ENCODE measurements at regions not wholly inside any gene's neighbourhood (a gene's known extent, or its start where the extent isn't known, plus 50 kb on each side); places are given as distances from the start of the nearest gene placed in this dataset.
"Not testable (repeated sequence)": the region's sequence is repeated elsewhere in the genome, so short reads cannot be mapped to it uniquely, and the experiment has no call there.

DNA sequence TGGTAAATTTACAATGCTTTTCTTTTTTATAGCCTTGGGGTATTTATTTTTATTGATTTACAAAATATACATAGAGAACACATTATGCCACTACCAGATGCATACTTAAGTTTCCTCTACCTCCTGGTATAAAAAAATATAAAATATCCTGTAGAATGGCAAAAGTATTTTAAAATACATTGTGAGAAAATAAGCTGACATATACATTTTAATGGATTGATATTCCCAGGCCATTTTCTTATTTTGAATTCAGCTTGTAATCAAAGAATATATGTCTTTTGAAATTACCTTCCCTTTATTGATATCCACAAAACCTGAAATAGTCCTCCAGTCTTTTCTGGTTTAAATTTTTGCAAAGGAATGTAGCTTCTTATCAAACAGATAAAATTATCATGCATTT is 923.9 kb downstream of the CDH18 start:
- DNase-seq (ENCODE audit: low spot score) = no peak

DNA sequence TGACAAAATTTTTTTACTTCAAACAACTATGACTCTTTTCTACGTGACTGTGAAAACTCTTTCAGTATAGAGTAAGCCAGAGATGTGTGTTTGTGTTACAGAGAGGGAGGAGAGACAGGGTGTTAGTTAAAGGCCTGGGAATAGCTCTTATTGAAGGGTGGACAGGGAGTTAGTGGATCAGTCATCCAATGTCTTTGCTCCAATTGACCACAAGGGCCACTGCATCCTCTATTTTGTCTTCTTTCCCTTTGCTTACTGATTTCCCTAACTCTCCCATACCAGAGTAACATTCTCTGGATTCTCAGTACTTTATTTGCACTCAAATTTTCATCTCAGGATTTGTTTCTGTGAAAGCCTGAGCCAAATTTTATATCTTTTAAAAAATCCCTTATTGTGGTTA is 920.3 kb downstream of the CDH18 start:
- no peak for DNase-seq (ENCODE audit: low spot score)

DNA sequence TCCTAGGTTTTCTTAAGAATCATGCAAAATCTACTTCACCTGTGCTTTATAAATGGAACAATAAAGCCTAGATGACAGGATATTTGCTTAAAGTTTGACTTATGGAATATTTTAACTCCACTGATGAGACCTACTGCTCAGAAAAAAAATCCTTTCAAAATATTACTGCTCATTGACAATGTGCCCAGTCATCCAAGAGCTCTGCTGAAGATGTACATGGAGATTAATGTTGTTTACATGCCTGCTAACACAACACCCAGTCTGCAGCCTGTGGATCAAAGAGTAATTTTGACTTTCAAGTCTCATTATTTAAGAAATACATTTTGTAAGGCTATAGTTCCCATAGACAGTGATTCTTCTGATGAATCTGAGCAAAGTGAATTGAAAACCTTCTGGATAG is 889.6 kb downstream of the CDH18 start:
- no peak for DNase-seq (ENCODE audit: low spot score)

DNA sequence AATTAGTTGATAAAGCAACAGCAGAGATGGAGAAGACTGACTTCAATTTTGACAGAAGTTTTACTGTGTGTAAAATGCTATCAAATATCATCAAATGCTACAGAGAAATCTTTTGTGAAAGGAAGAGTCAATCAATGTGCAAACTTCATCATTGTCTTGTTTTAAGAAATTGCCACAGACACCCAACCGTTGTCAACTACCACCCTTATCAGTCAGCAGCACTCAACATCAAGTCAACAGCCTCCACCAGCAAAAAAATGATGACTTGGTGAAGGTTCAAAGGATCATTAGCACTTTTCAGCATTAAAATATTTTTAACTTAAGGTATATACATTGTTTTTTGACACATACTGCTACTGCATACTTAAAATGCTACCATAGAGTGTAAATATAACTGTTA is 888.8 kb downstream of the CDH18 start:
- DNase-seq (ENCODE audit: low spot score) = no peak

DNA sequence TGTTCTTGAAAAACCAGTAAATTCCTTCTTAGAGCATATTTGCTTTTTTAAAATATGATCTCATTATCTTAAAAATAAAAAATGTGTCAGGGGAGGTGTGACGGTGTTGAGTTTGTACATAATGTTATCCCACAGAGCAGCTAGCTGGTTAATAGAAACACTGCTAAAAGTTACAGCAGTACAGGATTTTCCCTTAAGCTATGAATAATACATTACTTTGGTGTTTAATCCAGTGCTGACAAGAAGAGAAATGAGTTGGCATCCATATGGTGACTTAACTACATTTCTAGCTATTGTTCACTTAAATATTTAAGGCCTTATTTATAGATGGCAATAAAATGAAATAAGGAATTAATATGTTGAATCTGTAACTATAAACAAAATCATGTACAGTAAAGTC is 883.1 kb downstream of the CDH18 start:
- DNase-seq (ENCODE audit: low spot score) = no peak

DNA sequence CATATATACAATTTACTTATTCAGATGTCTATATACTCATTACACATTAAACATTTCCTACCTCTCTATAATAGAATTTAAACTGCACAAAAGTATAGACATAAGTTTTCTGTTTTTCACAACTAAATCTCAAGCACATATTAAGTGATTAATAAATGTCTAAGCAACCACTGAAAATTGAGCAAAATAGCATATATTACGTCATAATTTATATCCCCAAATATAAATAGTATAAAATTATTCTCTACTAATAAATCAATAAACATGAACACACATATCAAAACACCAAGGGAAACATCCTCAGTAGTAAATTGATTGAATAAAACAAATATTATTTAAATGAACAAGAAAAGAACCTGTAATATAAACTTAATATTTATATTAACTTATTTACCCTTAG is 865.1 kb downstream of the CDH18 start:
- DNase-seq (ENCODE audit: low spot score) = no peak

DNA sequence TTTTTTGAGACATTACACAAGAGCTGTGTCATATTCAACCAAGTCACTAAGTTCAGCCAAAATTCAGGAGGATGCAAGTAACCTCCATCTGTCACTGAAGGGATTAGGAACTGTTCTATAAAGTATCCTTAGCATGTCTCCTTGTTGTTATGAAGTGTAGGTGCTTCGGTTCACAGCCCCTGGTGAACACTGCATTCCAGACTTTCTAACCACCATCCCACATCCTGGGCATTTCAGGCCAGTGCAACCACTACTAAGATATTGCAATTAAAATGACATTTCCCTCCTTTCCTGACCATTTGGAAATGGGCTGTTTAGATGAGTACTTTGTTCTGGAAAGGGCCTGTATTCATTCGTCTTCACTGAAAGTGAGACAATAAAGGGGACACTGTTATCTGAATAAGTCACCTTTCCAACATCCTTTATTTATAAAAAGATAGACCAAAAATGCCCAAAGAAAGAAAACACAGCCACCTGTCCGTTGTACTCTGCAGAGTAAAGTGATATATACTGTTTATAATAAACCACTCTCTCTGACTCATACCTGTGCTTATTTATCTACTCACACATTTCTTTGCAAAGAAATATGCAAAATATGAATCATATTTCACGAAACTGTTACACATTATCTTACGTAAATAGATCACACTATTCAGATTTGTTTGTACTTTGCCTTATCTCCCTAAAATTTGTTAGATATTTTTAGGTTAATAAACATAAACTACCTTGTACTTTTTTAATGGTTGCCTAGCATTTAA is 861.9 kb downstream of the CDH18 start:
- no peak for DNase-seq (ENCODE audit: low spot score)

DNA sequence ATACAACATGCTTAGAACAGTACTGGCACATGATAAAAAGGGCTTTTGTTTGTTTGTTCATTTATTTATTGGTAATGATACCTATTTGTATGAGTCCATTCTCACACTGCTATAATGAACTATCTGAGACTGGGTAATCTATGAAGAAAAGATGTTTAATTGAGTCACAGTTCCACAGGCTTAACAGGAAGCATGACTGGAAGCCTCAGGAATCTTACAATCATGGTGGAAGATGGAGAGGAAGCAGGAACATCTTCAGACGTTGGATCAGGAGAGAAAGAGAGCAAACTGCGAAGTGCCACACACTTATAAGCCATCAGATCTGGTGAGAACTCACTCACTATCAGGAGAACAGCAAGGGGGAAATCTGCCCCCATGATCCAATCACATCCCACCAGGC is 847.7 kb downstream of the CDH18 start:
- DNase-seq (ENCODE audit: low spot score) = no peak

DNA sequence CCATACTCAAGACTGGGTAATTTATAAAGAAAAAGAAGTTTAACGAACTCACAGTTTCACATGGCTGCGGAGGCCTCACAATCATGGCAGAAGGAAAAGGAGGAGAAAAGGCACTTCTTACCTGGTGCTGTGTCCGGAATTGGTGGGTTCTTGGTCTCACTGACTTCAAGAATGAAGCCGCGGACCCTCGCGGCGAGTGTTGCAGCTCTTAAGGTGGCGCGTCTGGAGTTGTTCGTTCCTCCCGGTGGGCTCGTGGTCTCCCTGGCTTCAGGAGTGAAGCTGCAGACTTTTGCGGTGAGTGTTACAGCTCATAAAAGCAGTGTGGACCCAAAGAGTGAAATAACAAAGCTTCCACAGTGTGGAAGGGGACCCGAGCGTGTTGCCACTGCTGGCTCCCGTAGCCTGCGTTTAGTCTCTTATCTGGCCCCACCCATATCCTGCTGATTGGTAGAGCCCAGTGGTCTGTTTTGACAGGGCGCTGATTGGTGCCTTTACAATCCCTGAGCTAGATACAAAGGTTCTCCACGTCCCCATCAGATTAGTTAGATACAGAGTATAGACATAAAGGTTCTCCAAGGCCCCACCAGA is 846.0 kb downstream of the CDH18 start:
- DNase-seq (ENCODE audit: low spot score) = not testable (repeated sequence)

DNA sequence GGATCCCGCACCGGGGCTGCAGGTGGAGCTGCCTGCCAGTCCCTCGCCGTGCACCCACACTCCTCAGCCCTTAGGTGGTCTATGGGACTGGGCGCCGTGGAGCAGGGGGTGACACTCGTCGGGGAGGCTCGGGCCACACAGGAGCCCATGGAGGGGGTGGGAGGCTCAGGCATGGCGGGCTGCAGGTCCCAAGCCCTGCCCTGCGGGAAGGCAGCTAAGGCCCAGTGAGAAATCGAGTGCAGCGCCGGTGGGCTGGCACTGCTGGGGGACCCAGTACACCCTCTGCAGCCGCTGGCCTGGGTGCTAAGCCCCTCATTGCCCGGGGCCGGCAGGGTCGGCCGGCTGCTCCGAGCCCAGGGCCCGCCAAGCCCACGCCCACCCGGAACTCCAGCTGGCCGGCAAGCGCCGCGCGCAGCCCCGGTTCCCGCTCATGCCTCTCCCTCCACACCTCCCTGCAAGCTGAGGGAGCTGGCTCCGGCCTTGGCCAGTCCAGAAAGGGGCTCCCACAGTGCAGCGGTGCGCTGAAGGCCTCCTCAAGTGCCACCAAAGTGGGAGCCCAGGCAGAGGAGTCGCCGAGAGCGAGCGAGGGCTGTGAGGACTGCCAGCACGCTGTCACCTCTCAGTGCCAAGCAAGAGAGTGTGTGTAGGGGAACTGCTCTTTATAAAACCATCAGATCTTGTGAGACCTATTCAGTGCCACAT is 845.1 kb downstream of the CDH18 start:
- DNase-seq (ENCODE audit: low spot score) = not testable (repeated sequence)

DNA sequence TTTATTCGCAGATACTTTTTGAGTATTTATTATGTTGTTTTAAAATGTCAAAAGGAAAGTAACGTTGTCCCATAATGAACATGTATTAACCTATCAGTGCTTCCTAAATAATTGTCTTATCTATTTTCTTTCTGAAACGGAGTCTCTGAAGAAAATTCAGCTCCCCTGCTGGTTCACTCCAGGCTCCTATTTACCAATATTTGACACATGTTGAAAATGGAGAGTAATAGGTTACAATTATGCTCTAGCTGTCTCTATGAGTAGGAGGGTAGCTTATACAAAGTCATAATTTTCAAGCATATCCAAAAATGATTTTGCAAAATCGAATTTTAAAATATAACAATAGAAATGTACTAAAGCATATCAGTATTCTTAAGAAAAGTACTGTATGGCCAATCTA is 844.1 kb downstream of the CDH18 start:
- DNase-seq (ENCODE audit: low spot score) = no peak

DNA sequence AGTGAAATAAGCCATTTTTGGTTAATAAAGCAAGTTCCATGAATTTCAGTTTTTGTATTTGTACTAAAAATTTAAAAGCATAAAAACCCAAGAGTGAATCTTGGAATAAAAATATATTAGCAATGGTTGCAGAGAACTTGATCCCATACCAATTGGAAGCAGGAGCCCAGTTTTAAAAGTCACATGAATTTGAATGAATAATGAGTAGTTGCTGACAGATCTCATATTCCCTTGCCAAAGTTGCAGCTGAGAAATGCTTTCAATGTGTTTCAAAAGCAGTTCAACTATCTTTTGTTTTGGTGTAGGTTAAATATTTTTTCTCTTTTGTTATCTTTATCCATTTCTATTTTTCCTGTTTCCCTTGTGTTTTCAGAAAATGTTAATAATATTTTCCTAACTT is 818.6 kb downstream of the CDH18 start:
- no peak for DNase-seq (ENCODE audit: low spot score)

DNA sequence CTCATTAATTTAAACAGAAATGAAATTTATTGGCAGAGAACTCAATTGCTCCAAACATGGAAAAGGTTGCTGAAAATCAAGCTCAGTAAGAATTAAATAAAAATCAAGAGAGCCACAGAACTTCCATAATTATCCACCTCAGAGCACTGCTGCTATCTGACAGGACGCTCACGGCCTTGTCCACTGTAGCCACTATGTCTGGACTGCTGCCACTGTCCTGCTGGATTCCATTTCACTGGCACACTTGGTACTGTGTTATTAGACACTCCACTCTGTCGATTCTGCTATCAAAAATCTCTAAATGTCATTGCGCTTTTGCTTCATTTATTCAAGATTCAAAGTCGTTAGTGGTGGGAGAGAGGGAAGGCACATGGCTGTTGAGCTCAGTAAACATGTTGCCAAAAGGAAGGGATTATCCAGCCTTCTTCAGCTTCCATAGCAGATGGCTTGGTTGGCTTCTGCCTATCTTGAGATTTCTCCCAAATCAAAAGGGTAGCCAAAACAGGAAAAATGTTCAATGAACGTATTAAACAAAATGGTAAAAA is 815.0 kb downstream of the CDH18 start:
- no peak for DNase-seq (ENCODE audit: low spot score)

DNA sequence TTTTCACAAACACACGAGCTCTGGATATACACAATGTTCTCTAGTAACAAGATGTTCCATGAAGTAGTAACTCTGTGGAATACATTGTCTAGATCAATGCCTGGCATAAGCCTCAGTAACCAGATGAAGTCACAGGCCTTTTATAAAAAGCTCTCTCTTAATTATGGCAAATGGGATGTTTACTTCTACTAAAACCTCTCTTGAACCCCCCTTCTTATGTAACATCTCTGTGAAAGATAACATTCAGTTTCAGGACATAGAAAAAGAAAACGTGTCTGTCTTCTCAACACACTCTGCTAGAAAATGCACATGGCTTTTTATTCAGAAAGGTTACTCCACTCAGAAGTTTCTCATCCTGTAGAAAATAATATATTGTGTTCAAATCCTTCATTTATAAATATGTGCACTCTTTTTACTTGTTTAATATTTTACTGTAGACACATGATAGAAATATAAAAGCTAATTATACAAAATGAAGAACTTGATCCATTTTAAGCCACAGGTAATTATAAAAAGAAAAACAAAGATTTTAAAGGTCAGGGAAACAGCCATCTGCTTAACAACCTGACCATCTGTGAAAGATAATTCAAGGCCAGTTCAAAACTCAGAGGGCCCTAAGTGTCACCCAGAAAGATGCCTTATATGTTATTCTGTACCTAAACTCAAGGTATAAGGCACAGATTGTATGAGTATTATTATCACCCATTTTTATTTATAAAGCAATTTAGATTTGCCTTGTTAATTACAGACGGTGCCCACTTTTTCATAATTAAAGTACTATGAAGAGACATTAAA is 812.0 kb downstream of the CDH18 start:
- no peak for DNase-seq (ENCODE audit: low spot score)

DNA sequence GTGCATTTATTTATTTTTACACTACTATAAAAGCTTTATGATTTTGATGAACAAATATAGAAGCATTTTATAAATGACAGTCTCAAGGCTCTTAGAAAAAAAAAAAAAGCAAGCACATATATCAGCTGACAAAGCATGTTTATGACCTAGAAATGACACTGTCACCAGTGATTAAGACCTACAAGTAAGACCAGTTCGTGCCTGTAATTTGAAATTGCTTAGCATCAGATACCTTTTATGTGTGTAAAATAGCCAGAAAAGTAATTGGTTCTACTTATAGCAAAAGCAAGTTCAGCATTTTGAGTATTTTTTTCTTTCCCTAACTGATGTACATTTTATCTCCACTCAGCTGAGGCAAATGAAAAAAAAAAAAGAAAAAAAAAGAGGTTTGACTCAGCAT is 808.4 kb downstream of the CDH18 start:
- DNase-seq (ENCODE audit: low spot score) = no peak

DNA sequence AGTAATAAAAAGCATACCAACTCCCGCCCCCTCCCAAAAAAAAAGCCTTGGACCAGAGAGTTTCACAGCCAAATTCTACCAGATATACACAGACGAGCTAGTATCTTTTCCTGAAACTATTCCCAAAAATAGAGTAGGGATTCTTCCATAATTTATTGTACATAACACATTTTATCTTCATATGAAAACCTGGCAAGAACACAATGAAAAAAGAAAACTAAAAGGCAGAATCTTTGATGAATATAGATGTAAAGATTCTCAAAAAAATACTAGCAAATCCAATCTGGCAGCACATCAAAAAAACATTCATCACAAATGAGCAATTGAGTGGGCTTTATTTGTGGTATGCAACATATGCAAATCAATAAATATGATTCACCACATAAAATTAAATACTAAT is 798.8 kb downstream of the CDH18 start:
- DNase-seq (ENCODE audit: low spot score) = no peak

DNA sequence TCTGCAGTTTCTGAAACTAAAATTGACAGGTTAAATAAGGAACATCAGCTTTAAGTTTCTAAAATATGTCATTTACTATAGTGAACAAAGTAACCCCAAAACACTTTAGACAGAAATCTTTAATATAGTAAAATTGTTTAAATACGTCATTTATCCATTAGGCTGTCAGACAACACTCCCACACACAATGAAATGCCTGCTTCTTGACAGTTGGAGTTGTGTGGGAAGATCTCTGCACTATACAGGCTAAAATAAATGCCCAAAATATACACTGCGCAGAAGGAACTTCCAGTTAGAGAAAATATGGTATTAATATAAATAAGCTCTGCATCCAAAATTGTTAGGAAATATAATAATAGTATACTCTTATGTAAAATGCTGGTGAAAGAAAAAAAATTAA is 794.4 kb downstream of the CDH18 start:
- no peak for DNase-seq (ENCODE audit: low spot score)

DNA sequence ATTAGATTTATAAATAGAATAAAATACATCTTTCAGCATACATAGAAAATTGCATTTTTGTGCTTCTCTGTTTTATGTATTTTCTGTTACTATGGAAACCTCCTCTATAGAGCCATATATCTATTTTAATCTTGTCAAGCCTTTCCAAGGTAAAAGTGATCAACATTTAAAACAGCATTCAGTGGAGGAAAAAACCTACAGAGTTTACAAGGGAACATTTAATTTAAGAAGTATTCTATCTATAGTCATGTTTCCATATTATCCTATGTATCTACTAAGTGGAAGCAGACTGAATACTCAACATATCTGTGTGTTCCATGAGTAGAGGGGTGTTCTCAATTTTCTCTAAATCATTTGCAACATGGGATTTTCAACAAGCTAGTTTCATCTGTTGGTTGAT is 791.4 kb downstream of the CDH18 start:
- DNase-seq (ENCODE audit: low spot score) = no peak

DNA sequence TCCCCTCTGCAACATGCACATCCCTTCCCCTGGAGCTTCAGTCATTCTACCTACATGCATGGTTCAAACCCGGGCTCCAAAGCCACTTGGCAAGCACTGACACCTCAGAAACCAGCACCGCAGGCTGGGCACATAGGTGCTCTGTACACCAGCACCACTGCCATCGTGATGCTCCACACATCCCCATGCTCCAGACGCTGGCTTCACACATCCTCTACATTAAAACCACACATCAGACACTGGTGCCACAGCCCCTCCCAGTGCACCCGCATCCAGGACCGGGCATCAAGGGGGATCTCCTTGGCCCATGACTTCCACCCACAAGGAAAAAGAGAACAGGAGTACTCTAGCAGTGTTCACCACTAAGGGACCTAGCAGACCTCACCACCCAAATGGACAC is 787.7 kb downstream of the CDH18 start:
- no peak for DNase-seq (ENCODE audit: low spot score)

DNA sequence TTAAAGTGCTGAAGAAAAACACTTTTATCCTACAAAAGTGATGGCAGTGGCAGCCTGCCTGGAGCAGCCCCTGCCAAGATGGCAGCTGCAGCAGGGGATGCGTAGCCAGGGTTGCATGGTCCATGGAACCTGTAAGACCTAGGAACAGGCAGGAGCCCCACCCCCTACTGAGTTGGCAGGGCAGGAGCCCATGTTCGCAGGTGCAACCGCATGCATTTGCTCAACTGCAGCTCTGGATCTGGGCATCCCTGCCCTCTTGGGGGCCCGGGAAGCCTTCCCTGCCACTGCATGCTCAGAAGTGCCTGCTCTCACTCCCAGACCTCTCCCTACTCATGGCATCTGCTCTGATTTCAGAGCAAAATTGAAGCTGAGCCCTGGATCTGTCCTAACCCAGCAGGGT is 779.6 kb downstream of the CDH18 start:
- DNase-seq (ENCODE audit: low spot score) = no peak

DNA sequence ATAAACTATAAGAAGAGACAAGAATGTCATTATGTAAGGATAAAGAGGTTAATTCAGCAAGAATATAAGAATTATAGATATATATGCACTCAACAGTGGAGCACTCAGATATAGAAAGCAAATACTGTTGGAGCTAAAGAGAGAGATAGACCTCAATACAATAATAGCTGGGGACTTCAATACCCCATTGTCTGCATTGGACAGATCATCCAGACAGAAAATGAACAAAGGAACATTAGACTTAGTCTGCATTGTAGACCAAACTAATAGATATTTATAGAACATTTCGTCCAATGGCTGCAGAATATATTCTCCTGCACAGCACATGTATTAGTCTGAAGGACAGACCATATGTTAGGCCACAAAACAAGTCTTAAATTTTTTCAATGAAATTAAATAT is 777.1 kb downstream of the CDH18 start:
- DNase-seq (ENCODE audit: low spot score) = no peak

DNA sequence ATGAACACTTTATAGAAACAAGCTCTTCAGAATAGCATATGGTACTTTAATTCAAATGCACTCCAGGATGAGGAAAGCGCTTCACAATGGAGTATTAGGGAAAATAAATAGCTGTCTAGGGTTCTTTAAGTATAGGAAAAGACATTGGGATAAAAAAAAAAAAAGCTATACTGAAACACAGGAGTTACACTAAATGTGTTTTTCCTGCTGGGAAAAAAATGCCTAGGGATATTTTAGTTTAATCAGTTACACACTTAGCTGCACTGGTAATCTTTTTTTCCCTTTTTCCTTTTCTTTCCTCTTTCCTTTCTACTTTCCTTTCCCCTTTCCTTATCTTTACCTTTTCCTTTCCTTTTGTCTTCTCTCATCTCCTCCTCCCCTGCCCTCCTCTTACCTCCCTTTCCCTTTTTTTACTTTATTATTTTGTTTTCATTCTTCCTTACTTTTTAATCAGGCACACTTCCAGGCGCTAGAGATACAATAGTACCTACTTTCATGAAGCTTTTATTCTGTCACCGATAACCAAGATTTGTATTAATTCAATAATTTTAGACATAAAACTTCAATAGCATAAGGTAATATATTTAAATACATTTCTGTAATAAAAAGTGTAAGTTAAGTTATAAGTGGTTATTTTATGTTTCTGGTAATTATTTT is 758.7 kb downstream of the CDH18 start:
- DNase-seq (ENCODE audit: low spot score) = no peak

Data from CD4-positive, alpha-beta T cell treated with Interleukin-15 for 4 hours (primary cell).